Esophagus muscularis mucosa (tissue), 4 donors: ENCODE measurements at regions not wholly inside any gene's neighbourhood (a gene's known extent, or its start where the extent isn't known, plus 50 kb on each side); places are given as distances from the start of the nearest gene placed in this dataset.

Experiments used
- DNase-seq: peaks from one replicate; pipeline ENCODE4 v3.0.0-alpha.2; 2017; ENCODE audit errors: extremely low spot score
- H3K27ac ChIP-seq, 4 donors: fragments of 200-600 bp; sonication (generic); replicated peaks in 1 of 4; 1 replicate in 3 of 4; 2 replicates in 1 of 4; pipeline ENCODE4 v1.5.1; 2016 to 2019; ENCODE audit warnings: mild to moderate bottlenecking in 1 of 4
- H3K27me3 ChIP-seq, 4 donors: fragments of 200-600 bp; sonication (generic); one replicate each; pipeline versions ENCODE4 v1.5.1 to v1.6.0; 2016 to 2019
- H3K36me3 ChIP-seq, 4 donors: fragments of 200-600 bp; sonication (generic); one replicate each; pipeline ENCODE4 v1.5.1; 2016 to 2019
- H3K4me1 ChIP-seq, 4 donors: fragments of 200-600 bp; sonication (generic); one replicate each; pipeline ENCODE4 v1.5.1; 2016 to 2019
- H3K4me3 ChIP-seq, 4 donors: fragments of 200-600 bp; sonication (generic); 1 replicate in 2 of 4; 2 replicates in 2 of 4; pipeline ENCODE4 v1.5.1; 2016 to 2019; ENCODE audit warnings: mild to moderate bottlenecking in 4 of 4, moderate library complexity in 1 of 4
- H3K9me3 ChIP-seq, 4 donors: fragments of 200-600 bp; sonication (generic); 1 replicate in 3 of 4; 2 replicates in 1 of 4; pipeline ENCODE4 v1.5.1; 2016 to 2019
- EP300 ChIP-seq: sonication (generic); formaldehyde crosslinking; IDR thresholded peaks from one replicate; pipeline ENCODE4 v1.6.1; 2017; ENCODE audit warnings: antibody characterized with exemption
- POLR2A ChIP-seq: fragments of 450-650 bp; IDR thresholded peaks from one replicate; pipeline ENCODE4 v1.6.1; 2017; ENCODE audit warnings: antibody characterized with exemption, moderate library complexity, mild to moderate bottlenecking, low read depth
- POLR2AphosphoS5 ChIP-seq, 2 donors: sonication (generic); formaldehyde crosslinking; IDR thresholded peaks; one replicate each; pipeline ENCODE4 v1.6.1; 2017; ENCODE audit warnings: antibody characterized with exemption in 2 of 2
- WGBS: methylation state at CpG from one replicate; pipeline ENCODE4 v1.1.5; 2018; 5-methylcytosine and 5-hydroxymethylcytosine counted together
- intact Hi-C: fragments of 100-400 bp; cut with DNase I; formaldehyde crosslinking; loops from one replicate; pipeline ENCODE4 v1.15.1; 2023
- TF ChIP-seq, protein P1 (sequence below), 3 experiments: fragments of 200-600 bp in 2 of 3; fragments of 450-650 bp in 1 of 3; sonication (generic) in 2 of 3; IDR thresholded peaks; one replicate each; pipeline ENCODE4 v1.5.1; 2017 to 2019; ENCODE audit warnings: antibody characterized with exemption in 3 of 3, mild to moderate bottlenecking in 2 of 3, moderate library complexity in 1 of 3

DNA sequence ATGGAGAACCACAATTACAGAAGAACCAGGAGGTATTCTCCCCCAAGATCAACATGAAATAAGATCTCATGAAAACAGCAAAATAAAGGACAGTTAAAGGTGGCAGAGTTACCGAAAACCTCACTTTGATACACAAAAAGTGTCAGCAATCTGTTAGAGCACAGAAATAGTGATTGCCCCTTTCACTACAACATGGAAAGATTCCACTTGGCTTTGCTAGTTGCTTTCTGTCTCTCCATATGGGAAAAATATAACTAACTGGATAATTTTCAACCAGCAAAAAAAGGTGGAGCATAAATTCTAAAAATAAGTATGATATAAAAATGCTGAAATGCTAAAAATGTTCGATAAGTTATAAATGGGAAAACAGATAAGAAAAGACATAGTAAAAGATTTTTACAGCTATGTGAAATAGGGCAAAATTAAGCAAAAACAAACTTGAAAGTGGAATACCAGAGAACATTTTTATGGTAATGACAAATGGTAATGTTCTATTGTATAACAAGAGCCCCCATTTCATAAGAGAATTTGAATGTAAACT lies 90.2 kb downstream of the GPR85 start:
- WGBS = 71% methylated on average over 2 of the region's 2 CpGs

GRCh38 chr7:112995059-112995824 lies 91.4 kb downstream of the GPR85 start:
- Histone ChIP-seq H3K9me3 (no peaks in the 10 kb centered on the region), H3K27me3 (no peaks in the 10 kb centered on the region), H3K4me1 (no peaks in the 10 kb centered on the region), H3K4me3 (no peak overlapping the region), H3K27ac (no peak overlapping the region), H3K36me3 (no peaks in the 10 kb centered on the region)
- WGBS = 87% methylated on average over 3 of the region's 3 CpGs
- DNase-seq = no peak
- TF ChIP-seq, protein P1, sequence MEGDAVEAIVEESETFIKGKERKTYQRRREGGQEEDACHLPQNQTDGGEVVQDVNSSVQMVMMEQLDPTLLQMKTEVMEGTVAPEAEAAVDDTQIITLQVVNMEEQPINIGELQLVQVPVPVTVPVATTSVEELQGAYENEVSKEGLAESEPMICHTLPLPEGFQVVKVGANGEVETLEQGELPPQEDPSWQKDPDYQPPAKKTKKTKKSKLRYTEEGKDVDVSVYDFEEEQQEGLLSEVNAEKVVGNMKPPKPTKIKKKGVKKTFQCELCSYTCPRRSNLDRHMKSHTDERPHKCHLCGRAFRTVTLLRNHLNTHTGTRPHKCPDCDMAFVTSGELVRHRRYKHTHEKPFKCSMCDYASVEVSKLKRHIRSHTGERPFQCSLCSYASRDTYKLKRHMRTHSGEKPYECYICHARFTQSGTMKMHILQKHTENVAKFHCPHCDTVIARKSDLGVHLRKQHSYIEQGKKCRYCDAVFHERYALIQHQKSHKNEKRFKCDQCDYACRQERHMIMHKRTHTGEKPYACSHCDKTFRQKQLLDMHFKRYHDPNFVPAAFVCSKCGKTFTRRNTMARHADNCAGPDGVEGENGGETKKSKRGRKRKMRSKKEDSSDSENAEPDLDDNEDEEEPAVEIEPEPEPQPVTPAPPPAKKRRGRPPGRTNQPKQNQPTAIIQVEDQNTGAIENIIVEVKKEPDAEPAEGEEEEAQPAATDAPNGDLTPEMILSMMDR (IDR thresholded peaks at IDR 0.05) = no peak
- TF ChIP-seq POLR2AphosphoS5 (IDR thresholded peaks at IDR 0.05) = no peak
- no peak for TF ChIP-seq POLR2A
- TF ChIP-seq EP300 = no peak
- intact Hi-C loops = no loop called here

More for the DNA sequence above, 90.2 kb downstream of the GPR85 start:
- no peak overlapping the region for H3K4me3 ChIP-seq
- no peaks in the 10 kb centered on the region for H3K27me3 ChIP-seq
- no peak overlapping the region for H3K27ac ChIP-seq
- H3K4me1 ChIP-seq = no peaks in the 10 kb centered on the region
- no peaks in the 10 kb centered on the region for H3K9me3 ChIP-seq
- no peaks in the 10 kb centered on the region for H3K36me3 ChIP-seq
- intact Hi-C loops = no loop called here
- no peak for DNase-seq
- TF ChIP-seq, protein P1 (IDR thresholded peaks at IDR 0.05) = no peak
- no peak for TF ChIP-seq EP300
- TF ChIP-seq POLR2AphosphoS5 (IDR thresholded peaks at IDR 0.05) = no peak
- no peak for TF ChIP-seq POLR2A

DNA sequence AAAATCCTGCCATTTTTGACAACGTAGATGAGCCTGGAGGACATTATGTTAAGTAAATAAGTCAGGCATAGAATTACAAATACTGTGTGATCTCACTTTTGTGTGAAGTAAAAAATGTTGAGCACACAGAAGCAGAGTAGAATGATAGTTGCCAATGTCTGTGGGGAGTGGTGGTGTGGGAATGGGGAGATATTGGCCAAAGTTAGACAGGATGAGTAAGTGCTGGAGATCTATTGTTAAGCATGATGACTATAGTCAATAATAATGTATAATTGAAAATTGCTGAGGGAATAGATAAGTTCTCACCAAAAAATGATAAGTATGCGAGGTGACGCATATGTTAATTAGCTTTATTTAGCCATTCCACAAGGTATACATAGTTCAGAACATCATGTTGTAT lies 92.0 kb downstream of the GPR85 start:
- Histone ChIP-seq H3K4me3 (no peak overlapping the region), H3K4me1 (no peaks in the 10 kb centered on the region), H3K27me3 (no peaks in the 10 kb centered on the region), H3K9me3 (no peaks in the 10 kb centered on the region), H3K27ac (no peak overlapping the region), H3K36me3 (no peaks in the 10 kb centered on the region)
- DNase-seq = no peak
- intact Hi-C loops = no loop called here
- TF ChIP-seq POLR2AphosphoS5 (IDR thresholded peaks at IDR 0.05) = no peak
- TF ChIP-seq EP300 = no peak
- no peak for TF ChIP-seq POLR2A
- TF ChIP-seq, protein P1 (IDR thresholded peaks at IDR 0.05) = no peak
- WGBS = 92% methylated on average over 3 of the region's 3 CpGs

DNA sequence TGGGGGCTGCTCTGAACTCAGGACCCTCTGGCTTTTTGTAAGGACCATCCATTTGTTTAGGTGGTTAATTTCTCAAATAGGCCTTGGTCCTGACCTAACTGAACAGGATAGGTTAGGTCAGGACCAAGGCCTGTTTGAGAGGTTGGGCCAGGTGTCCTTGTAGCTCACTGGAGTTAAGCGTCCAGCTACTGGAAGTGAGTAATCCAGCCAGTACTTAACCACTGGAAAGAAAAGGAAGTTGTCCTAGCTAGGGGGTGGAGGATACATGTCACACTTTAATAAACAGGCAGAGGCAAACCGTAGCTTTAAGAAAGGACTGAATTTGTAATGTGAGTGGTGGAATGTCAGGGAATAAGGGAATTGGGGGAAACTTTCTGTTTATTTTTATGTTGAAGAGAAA lies 96.0 kb downstream of the GPR85 start:
- Histone ChIP-seq H3K27me3 (no peaks in the 10 kb centered on the region), H3K4me3 (no peak overlapping the region), H3K36me3 (no peaks in the 10 kb centered on the region), H3K9me3 (no peaks in the 10 kb centered on the region), H3K27ac (no peak overlapping the region), H3K4me1 (no peaks in the 10 kb centered on the region)
- intact Hi-C loops = no loop called here
- no peak for DNase-seq
- WGBS = 74% methylated on average over 2 of the region's 2 CpGs
- TF ChIP-seq EP300 (no peak), POLR2AphosphoS5 (IDR thresholded peaks at IDR 0.05) (no peak), POLR2A (no peak)
- TF ChIP-seq, protein P1 (IDR thresholded peaks at IDR 0.05) = no peak
